ENCODE measurements at regions not wholly inside any gene's neighbourhood (a gene's known extent, or its start where the extent isn't known, plus 50 kb on each side); places are given as distances from the start of the nearest gene placed in this dataset.
"Not testable (repeated sequence)": the region's sequence is repeated elsewhere in the genome, so short reads cannot be mapped to it uniquely, and the experiment has no call there.

DNA sequence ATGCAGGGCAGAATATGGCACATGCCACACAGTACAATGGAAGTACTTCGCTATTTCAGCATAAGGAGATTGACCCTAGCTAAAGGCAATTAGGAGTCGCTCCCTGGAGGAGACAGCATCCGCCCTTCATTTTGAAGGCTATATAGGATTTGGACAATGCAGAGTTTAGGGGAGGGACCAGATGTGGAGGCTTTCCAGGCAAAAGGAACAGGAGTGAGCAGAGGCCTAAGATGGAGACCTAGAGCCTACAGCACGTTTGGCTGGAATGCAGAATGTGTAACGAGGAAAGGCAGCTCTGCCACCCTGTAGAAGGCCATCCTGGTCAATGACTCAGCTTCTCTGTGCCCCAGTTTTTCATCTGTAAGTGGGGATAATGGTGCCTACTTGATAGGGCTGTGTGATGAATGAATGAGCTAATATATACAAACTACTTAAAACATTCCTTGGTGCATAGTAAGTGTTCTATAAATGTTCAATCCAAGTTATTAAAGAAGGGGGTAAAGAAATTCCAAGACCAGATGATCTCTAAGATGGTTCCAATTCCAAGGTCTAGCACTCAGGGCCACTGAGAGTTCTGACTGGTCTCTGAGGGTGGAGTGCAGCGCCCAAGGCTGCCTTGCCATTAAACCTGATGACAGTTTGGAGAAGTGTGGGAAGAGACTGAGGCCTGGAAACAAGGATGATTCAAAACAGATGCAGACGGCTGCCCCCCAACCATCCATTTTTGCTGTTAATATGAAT lies 54.3 kb upstream of the FRMD6 start:
- Mint-ChIP-seq H3K4me1 (peaks cover 30% of the 10 kb centered on the region), H3K9me3 (no peaks in the 10 kb centered on the region), H3K4me3 (no peak overlapping the region)

DNA sequence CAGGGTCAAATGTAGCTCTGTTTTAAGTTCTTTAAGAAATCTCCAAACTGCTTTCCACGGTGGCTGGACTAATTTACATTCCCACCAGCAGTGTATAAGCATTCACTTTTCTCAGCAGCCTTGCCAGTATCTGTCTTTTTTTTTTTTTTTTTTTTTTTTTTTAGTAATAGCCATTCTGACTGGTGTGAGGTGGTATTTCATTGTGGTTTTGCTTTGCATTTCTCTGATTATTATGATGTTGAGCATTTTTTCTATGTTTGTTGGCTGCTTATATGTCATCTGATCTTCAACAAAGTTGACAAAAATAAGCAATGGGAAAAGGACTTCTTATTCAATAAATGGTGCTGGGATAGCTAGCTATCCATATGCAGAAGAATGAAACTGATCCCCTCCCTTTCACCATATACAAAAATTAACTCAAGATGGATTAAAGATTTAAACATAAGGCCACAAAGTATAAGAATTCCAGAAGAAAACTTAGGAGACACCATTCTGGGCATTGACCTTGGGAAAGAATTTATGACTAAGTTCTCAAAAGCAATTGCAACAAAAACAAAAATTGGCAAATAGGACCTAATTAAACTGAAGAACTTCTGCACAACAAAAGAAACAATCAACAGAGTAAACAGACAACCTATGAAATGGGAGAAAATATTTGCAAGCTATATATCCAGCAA lies 52.6 kb upstream of the FRMD6 start:
- H3K4me3 Mint-ChIP-seq; DNase-seq (ENCODE audit: low spot score in 2 of 2, unreplicated experiment in 2 of 2); H3K27ac Mint-ChIP-seq; H3K27me3 Mint-ChIP-seq (ENCODE audit: low read depth); H3K9me3 Mint-ChIP-seq; H3K36me3 Mint-ChIP-seq: not testable (repeated sequence)
- peaks cover 30% of the 10 kb centered on the region for H3K4me1 Mint-ChIP-seq

More for the DNA sequence above, 54.3 kb upstream of the FRMD6 start:
- H3K27me3 Mint-ChIP-seq (ENCODE audit: low read depth): no peaks in the 10 kb centered on the region
- H3K27ac Mint-ChIP-seq: no peak overlapping the region
- DNase-seq (ENCODE audit: low spot score in 2 of 2, unreplicated experiment in 2 of 2): no peak
- no peaks in the 10 kb centered on the region for H3K36me3 Mint-ChIP-seq
- TF ChIP-seq, protein P1, sequence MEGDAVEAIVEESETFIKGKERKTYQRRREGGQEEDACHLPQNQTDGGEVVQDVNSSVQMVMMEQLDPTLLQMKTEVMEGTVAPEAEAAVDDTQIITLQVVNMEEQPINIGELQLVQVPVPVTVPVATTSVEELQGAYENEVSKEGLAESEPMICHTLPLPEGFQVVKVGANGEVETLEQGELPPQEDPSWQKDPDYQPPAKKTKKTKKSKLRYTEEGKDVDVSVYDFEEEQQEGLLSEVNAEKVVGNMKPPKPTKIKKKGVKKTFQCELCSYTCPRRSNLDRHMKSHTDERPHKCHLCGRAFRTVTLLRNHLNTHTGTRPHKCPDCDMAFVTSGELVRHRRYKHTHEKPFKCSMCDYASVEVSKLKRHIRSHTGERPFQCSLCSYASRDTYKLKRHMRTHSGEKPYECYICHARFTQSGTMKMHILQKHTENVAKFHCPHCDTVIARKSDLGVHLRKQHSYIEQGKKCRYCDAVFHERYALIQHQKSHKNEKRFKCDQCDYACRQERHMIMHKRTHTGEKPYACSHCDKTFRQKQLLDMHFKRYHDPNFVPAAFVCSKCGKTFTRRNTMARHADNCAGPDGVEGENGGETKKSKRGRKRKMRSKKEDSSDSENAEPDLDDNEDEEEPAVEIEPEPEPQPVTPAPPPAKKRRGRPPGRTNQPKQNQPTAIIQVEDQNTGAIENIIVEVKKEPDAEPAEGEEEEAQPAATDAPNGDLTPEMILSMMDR (IDR thresholded peaks at IDR 0.05; ENCODE audit: unreplicated experiment): no peak

DNA sequence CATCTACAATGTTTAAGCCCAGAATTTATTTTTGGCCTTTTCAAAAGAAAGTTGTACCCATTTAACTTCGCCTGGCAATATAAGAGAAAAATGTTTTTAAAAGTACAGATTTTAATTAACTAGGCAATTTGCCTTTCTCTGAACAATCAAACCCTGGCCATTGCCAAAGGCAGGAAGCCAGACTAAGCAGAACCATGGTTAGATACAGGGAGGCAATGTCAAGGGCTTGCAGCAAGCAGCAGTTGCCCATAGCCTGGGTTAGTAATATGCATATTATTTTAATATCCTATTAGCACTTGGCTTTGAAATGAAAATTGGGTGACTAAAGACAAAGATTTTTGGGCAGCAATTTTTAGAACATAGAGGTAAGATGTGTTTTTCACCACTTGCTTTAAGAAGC lies 51.1 kb upstream of the FRMD6 start:
- H3K36me3 Mint-ChIP-seq: no peaks in the 10 kb centered on the region
- no peak overlapping the region for H3K27ac Mint-ChIP-seq
- no peak for DNase-seq (ENCODE audit: low spot score in 2 of 2, unreplicated experiment in 2 of 2)
- no peak overlapping the region for H3K4me3 Mint-ChIP-seq
- H3K27me3 Mint-ChIP-seq (ENCODE audit: low read depth): no peaks in the 10 kb centered on the region
- TF ChIP-seq, protein P1 (IDR thresholded peaks at IDR 0.05; ENCODE audit: unreplicated experiment): no peak
- H3K9me3 Mint-ChIP-seq: no peaks in the 10 kb centered on the region
- H3K4me1 Mint-ChIP-seq: peaks cover 29% of the 10 kb centered on the region
